ENCODE measurements at regions not wholly inside any gene's neighbourhood (a gene's known extent, or its start where the extent isn't known, plus 50 kb on each side); places are given as distances from the start of the nearest gene placed in this dataset.
A peak's percentile ranks its signal among the peaks of the same experiment; 100 is the strongest.

DNA sequence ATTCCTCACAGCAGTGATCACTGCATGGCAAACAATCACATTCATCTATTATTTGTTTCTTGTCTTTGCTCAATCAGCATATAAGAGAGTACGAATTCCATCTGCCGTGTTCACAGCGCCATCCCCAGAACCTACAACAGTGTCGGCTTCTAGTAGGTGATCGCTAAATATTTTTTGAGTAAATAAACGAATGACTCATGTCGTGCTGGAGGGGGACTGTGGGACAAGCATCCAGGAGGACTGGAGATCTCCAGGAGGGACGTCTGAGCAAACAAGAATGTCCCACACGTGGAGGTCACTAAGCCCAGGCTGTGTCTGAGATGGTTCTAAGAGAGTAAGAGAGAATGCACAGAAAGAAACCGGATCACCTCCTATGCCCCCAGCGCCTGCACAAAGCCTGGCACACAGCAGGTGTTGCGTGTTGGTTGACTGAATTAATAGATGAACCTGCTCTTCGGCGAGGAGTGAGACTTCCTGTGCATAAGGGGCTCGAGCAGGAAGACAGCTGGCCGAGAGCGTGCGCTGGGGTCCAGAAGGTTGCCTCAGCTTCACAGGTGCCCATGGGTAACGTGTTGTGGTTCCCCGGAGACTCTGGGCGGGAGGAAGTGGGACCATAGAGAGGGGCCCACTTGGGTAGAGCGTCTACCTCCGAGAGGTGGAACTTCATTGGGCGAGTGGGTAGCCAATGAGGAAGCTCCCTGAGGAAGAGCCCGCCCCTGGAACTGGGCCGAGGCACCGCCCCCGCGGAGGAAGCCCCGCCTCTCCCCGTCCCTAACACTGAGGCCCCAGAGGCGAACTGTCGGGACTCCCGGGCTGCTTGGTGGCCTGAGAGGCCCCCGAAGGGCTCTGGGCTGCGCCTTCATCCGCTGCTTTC lies 193.0 kb downstream of the MELK start (continued):
- TF ChIP-seq, protein P1, sequence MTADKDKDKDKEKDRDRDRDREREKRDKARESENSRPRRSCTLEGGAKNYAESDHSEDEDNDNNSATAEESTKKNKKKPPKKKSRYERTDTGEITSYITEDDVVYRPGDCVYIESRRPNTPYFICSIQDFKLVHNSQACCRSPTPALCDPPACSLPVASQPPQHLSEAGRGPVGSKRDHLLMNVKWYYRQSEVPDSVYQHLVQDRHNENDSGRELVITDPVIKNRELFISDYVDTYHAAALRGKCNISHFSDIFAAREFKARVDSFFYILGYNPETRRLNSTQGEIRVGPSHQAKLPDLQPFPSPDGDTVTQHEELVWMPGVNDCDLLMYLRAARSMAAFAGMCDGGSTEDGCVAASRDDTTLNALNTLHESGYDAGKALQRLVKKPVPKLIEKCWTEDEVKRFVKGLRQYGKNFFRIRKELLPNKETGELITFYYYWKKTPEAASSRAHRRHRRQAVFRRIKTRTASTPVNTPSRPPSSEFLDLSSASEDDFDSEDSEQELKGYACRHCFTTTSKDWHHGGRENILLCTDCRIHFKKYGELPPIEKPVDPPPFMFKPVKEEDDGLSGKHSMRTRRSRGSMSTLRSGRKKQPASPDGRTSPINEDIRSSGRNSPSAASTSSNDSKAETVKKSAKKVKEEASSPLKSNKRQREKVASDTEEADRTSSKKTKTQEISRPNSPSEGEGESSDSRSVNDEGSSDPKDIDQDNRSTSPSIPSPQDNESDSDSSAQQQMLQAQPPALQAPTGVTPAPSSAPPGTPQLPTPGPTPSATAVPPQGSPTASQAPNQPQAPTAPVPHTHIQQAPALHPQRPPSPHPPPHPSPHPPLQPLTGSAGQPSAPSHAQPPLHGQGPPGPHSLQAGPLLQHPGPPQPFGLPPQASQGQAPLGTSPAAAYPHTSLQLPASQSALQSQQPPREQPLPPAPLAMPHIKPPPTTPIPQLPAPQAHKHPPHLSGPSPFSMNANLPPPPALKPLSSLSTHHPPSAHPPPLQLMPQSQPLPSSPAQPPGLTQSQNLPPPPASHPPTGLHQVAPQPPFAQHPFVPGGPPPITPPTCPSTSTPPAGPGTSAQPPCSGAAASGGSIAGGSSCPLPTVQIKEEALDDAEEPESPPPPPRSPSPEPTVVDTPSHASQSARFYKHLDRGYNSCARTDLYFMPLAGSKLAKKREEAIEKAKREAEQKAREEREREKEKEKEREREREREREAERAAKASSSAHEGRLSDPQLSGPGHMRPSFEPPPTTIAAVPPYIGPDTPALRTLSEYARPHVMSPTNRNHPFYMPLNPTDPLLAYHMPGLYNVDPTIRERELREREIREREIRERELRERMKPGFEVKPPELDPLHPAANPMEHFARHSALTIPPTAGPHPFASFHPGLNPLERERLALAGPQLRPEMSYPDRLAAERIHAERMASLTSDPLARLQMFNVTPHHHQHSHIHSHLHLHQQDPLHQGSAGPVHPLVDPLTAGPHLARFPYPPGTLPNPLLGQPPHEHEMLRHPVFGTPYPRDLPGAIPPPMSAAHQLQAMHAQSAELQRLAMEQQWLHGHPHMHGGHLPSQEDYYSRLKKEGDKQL (CRISPR knock-in tag; IDR thresholded peaks at IDR 0.05; ENCODE audit: low read depth), result peak; percentile 68; the same call in 1 of the 2 replicates
- TF ChIP-seq ELF4 (CRISPR knock-in tag; IDR thresholded peaks at IDR 0.05; ENCODE audit: borderline replicate concordance), result no peak
- TF ChIP-seq FOXK1 (CRISPR knock-in tag; IDR thresholded peaks at IDR 0.05; ENCODE audit: borderline replicate concordance, low read depth), result no peak
- TF ChIP-seq, protein P2, sequence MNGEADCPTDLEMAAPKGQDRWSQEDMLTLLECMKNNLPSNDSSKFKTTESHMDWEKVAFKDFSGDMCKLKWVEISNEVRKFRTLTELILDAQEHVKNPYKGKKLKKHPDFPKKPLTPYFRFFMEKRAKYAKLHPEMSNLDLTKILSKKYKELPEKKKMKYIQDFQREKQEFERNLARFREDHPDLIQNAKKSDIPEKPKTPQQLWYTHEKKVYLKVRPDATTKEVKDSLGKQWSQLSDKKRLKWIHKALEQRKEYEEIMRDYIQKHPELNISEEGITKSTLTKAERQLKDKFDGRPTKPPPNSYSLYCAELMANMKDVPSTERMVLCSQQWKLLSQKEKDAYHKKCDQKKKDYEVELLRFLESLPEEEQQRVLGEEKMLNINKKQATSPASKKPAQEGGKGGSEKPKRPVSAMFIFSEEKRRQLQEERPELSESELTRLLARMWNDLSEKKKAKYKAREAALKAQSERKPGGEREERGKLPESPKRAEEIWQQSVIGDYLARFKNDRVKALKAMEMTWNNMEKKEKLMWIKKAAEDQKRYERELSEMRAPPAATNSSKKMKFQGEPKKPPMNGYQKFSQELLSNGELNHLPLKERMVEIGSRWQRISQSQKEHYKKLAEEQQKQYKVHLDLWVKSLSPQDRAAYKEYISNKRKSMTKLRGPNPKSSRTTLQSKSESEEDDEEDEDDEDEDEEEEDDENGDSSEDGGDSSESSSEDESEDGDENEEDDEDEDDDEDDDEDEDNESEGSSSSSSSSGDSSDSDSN (CRISPR knock-in tag; IDR thresholded peaks at IDR 0.05), result peak; percentile 40; the same call in 1 of the 2 replicates
- TF ChIP-seq, protein P3, sequence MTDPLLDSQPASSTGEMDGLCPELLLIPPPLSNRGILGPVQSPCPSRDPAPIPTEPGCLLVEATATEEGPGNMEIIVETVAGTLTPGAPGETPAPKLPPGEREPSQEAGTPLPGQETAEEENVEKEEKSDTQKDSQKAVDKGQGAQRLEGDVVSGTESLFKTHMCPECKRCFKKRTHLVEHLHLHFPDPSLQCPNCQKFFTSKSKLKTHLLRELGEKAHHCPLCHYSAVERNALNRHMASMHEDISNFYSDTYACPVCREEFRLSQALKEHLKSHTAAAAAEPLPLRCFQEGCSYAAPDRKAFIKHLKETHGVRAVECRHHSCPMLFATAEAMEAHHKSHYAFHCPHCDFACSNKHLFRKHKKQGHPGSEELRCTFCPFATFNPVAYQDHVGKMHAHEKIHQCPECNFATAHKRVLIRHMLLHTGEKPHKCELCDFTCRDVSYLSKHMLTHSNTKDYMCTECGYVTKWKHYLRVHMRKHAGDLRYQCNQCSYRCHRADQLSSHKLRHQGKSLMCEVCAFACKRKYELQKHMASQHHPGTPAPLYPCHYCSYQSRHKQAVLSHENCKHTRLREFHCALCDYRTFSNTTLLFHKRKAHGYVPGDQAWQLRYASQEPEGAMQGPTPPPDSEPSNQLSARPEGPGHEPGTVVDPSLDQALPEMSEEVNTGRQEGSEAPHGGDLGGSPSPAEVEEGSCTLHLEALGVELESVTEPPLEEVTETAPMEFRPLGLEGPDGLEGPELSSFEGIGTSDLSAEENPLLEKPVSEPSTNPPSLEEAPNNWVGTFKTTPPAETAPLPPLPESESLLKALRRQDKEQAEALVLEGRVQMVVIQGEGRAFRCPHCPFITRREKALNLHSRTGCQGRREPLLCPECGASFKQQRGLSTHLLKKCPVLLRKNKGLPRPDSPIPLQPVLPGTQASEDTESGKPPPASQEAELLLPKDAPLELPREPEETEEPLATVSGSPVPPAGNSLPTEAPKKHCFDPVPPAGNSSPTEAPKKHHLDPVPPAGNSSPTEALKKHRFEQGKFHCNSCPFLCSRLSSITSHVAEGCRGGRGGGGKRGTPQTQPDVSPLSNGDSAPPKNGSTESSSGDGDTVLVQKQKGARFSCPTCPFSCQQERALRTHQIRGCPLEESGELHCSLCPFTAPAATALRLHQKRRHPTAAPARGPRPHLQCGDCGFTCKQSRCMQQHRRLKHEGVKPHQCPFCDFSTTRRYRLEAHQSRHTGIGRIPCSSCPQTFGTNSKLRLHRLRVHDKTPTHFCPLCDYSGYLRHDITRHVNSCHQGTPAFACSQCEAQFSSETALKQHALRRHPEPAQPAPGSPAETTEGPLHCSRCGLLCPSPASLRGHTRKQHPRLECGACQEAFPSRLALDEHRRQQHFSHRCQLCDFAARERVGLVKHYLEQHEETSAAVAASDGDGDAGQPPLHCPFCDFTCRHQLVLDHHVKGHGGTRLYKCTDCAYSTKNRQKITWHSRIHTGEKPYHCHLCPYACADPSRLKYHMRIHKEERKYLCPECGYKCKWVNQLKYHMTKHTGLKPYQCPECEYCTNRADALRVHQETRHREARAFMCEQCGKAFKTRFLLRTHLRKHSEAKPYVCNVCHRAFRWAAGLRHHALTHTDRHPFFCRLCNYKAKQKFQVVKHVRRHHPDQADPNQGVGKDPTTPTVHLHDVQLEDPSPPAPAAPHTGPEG (CRISPR knock-in tag; IDR thresholded peaks at IDR 0.05), result 0 out of 2 replicates have a peak, but pooled peaks have one; percentile 36
- TF ChIP-seq, protein P4, sequence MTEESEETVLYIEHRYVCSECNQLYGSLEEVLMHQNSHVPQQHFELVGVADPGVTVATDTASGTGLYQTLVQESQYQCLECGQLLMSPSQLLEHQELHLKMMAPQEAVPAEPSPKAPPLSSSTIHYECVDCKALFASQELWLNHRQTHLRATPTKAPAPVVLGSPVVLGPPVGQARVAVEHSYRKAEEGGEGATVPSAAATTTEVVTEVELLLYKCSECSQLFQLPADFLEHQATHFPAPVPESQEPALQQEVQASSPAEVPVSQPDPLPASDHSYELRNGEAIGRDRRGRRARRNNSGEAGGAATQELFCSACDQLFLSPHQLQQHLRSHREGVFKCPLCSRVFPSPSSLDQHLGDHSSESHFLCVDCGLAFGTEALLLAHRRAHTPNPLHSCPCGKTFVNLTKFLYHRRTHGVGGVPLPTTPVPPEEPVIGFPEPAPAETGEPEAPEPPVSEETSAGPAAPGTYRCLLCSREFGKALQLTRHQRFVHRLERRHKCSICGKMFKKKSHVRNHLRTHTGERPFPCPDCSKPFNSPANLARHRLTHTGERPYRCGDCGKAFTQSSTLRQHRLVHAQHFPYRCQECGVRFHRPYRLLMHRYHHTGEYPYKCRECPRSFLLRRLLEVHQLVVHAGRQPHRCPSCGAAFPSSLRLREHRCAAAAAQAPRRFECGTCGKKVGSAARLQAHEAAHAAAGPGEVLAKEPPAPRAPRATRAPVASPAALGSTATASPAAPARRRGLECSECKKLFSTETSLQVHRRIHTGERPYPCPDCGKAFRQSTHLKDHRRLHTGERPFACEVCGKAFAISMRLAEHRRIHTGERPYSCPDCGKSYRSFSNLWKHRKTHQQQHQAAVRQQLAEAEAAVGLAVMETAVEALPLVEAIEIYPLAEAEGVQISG (CRISPR knock-in tag; IDR thresholded peaks at IDR 0.05), result peak; percentile 99
- TF ChIP-seq BCL6 (CRISPR knock-in tag; IDR thresholded peaks at IDR 0.05), result no peak
- TF ChIP-seq DPF2 (CRISPR knock-in tag; IDR thresholded peaks at IDR 0.05; ENCODE audit: borderline replicate concordance, low read depth), result peak; percentile 58
